ENCODE measurements at regions not wholly inside any gene's neighbourhood (a gene's known extent, or its start where the extent isn't known, plus 50 kb on each side); places are given as distances from the start of the nearest gene placed in this dataset.
A peak's percentile ranks its signal among the peaks of the same experiment; 100 is the strongest.

GRCh38 chrX:97740886-97741285 lies 857.2 kb downstream of the RPA4 start:
- DNase-seq (no peak), ATAC-seq (ENCODE audit: low read depth in 2 of 2) (no peak)
- Histone ChIP-seq H3K27ac (ENCODE audit: insufficient read depth, low read length, poor library complexity, severe bottlenecking) (no peak overlapping the region), H3K4me3 (ENCODE audit: low read depth, low read length) (no peak overlapping the region), H3K27me3 (ENCODE audit: control insufficient read depth, insufficient read depth, low read length) (no peaks in the 10 kb centered on the region), H3K9me3 (ENCODE audit: control insufficient read depth in 2 of 2, low read length in 2 of 2) (no peaks in the 10 kb centered on the region), H3K36me3 (ENCODE audit: control insufficient read depth, insufficient read depth, low read length) (no peaks in the 10 kb centered on the region), H3K4me1 (ENCODE audit: control insufficient read depth, insufficient read depth, low read length, poor library complexity, severe bottlenecking) (no peaks in the 10 kb centered on the region)
- peaks cover 0 to 4% (median 0%) of the 10 kb centered on the region in 7 donors for H3K9me3 Mint-ChIP-seq
- no peaks in the 10 kb centered on the region for H3K27me3 Mint-ChIP-seq
- no peak overlapping the region for H3K4me3 Mint-ChIP-seq
- no peak overlapping the region for H3K27ac Mint-ChIP-seq
- no peaks in the 10 kb centered on the region for H3K36me3 Mint-ChIP-seq
- no peaks in the 10 kb centered on the region for H3K4me1 Mint-ChIP-seq

GRCh38 chrX:97743014-97743413 lies 859.3 kb downstream of the RPA4 start:
- Histone ChIP-seq H3K36me3 (ENCODE audit: control insufficient read depth, insufficient read depth, low read length) (no peaks in the 10 kb centered on the region), H3K4me1 (ENCODE audit: control insufficient read depth, insufficient read depth, low read length, poor library complexity, severe bottlenecking) (no peaks in the 10 kb centered on the region), H3K27me3 (ENCODE audit: control insufficient read depth, insufficient read depth, low read length) (no peaks in the 10 kb centered on the region), H3K27ac (ENCODE audit: insufficient read depth, low read length, poor library complexity, severe bottlenecking) (no peak overlapping the region), H3K4me3 (ENCODE audit: low read depth, low read length) (no peak overlapping the region), H3K9me3 (ENCODE audit: control insufficient read depth in 2 of 2, low read length in 2 of 2) (no peaks in the 10 kb centered on the region)
- Mint-ChIP-seq H3K27me3 (peaks cover 4% of the 10 kb centered on the region), H3K9me3 (peaks cover 0 to 4% (median 0%) of the 10 kb centered on the region in 7 donors), H3K4me3 (no peak overlapping the region), H3K4me1 (no peaks in the 10 kb centered on the region), H3K36me3 (no peaks in the 10 kb centered on the region), H3K27ac (no peak overlapping the region)
- DNase-seq (peak in 1 of 3 donors; percentile 5), ATAC-seq (ENCODE audit: low read depth in 2 of 2) (no peak)

- no peak overlapping the region for H3K4me3 Mint-ChIP-seq
Observed at GRCh38 chrX:97747346-97747745, 863.6 kb downstream of the RPA4 start.

GRCh38 chrX:97751016-97751415 lies 867.3 kb downstream of the RPA4 start:
- H3K4me3 ChIP-seq (ENCODE audit: low read depth, low read length): no peak overlapping the region
- Mint-ChIP-seq H3K9me3 (peaks cover 0 to 1% (median 0%) of the 10 kb centered on the region in 7 donors), H3K4me1 (no peaks in the 10 kb centered on the region), H3K27ac (no peak overlapping the region), H3K36me3 (no peaks in the 10 kb centered on the region), H3K27me3 (peaks cover 4% of the 10 kb centered on the region), H3K4me3 (no peak overlapping the region)
- ATAC-seq (ENCODE audit: low read depth in 2 of 2) (no peak), DNase-seq (no peak)
- no peaks in the 10 kb centered on the region for H3K27me3 ChIP-seq (ENCODE audit: control insufficient read depth, insufficient read depth, low read length)
- H3K4me1 ChIP-seq (ENCODE audit: control insufficient read depth, insufficient read depth, low read length, poor library complexity, severe bottlenecking): no peaks in the 10 kb centered on the region
- no peaks in the 10 kb centered on the region for H3K9me3 ChIP-seq (ENCODE audit: control insufficient read depth in 2 of 2, low read length in 2 of 2)
- H3K36me3 ChIP-seq (ENCODE audit: control insufficient read depth, insufficient read depth, low read length): no peaks in the 10 kb centered on the region
- no peak overlapping the region for H3K27ac ChIP-seq (ENCODE audit: insufficient read depth, low read length, poor library complexity, severe bottlenecking)

More at GRCh38 chrX:97747346-97747745, 863.6 kb downstream of the RPA4 start:
- H3K36me3 Mint-ChIP-seq: no peaks in the 10 kb centered on the region
- DNase-seq (no peak), ATAC-seq (ENCODE audit: low read depth in 2 of 2) (no peak)
- no peaks in the 10 kb centered on the region for H3K27me3 ChIP-seq (ENCODE audit: control insufficient read depth, insufficient read depth, low read length)
- peaks cover 4% of the 10 kb centered on the region for H3K27me3 Mint-ChIP-seq
- H3K9me3 ChIP-seq (ENCODE audit: control insufficient read depth in 2 of 2, low read length in 2 of 2): no peaks in the 10 kb centered on the region
- H3K9me3 Mint-ChIP-seq: peaks cover 0 to 1% (median 0%) of the 10 kb centered on the region in 7 donors
- no peak overlapping the region for H3K27ac ChIP-seq (ENCODE audit: insufficient read depth, low read length, poor library complexity, severe bottlenecking)
- no peak overlapping the region for H3K27ac Mint-ChIP-seq
- H3K4me1 Mint-ChIP-seq: no peaks in the 10 kb centered on the region
- H3K4me3 ChIP-seq (ENCODE audit: low read depth, low read length): no peak overlapping the region
- no peaks in the 10 kb centered on the region for H3K36me3 ChIP-seq (ENCODE audit: control insufficient read depth, insufficient read depth, low read length)
- H3K4me1 ChIP-seq (ENCODE audit: control insufficient read depth, insufficient read depth, low read length, poor library complexity, severe bottlenecking): no peaks in the 10 kb centered on the region

- Histone ChIP-seq H3K4me1 (ENCODE audit: control insufficient read depth, insufficient read depth, low read length, poor library complexity, severe bottlenecking) (no peaks in the 10 kb centered on the region), H3K9me3 (ENCODE audit: control insufficient read depth in 2 of 2, low read length in 2 of 2) (no peaks in the 10 kb centered on the region), H3K4me3 (ENCODE audit: low read depth, low read length) (no peak overlapping the region), H3K27ac (ENCODE audit: insufficient read depth, low read length, poor library complexity, severe bottlenecking) (no peak overlapping the region), H3K27me3 (ENCODE audit: control insufficient read depth, insufficient read depth, low read length) (no peaks in the 10 kb centered on the region), H3K36me3 (ENCODE audit: control insufficient read depth, insufficient read depth, low read length) (no peaks in the 10 kb centered on the region)
- Mint-ChIP-seq H3K27ac (no peak overlapping the region), H3K9me3 (peaks cover 0 to 1% (median 0%) of the 10 kb centered on the region in 7 donors), H3K4me1 (no peaks in the 10 kb centered on the region), H3K36me3 (no peaks in the 10 kb centered on the region), H3K27me3 (no peaks in the 10 kb centered on the region), H3K4me3 (no peak overlapping the region)
- DNase-seq (no peak), ATAC-seq (ENCODE audit: low read depth in 2 of 2) (no peak)
Observed at GRCh38 chrX:97751735-97752134, 868.0 kb downstream of the RPA4 start.

GRCh38 chrX:97756879-97757278 lies 873.2 kb downstream of the RPA4 start:
- Histone ChIP-seq H3K27ac (ENCODE audit: insufficient read depth, low read length, poor library complexity, severe bottlenecking) (no peak overlapping the region), H3K4me1 (ENCODE audit: control insufficient read depth, insufficient read depth, low read length, poor library complexity, severe bottlenecking) (no peaks in the 10 kb centered on the region), H3K4me3 (ENCODE audit: low read depth, low read length) (no peak overlapping the region), H3K36me3 (ENCODE audit: control insufficient read depth, insufficient read depth, low read length) (no peaks in the 10 kb centered on the region), H3K9me3 (ENCODE audit: control insufficient read depth in 2 of 2, low read length in 2 of 2) (no peaks in the 10 kb centered on the region), H3K27me3 (ENCODE audit: control insufficient read depth, insufficient read depth, low read length) (no peaks in the 10 kb centered on the region)
- no peak for ATAC-seq (ENCODE audit: low read depth in 2 of 2)
- H3K27ac Mint-ChIP-seq: no peak overlapping the region
- H3K27me3 Mint-ChIP-seq: no peaks in the 10 kb centered on the region
- H3K4me3 Mint-ChIP-seq: no peak overlapping the region
- H3K4me1 Mint-ChIP-seq: no peaks in the 10 kb centered on the region
- H3K36me3 Mint-ChIP-seq: no peaks in the 10 kb centered on the region
- DNase-seq: no peak
- H3K9me3 Mint-ChIP-seq: peaks cover 0 to 2% (median 0%) of the 10 kb centered on the region in 7 donors

- no peak overlapping the region for H3K27ac Mint-ChIP-seq
- ATAC-seq (ENCODE audit: low read depth in 2 of 2): no peak
- no peak overlapping the region for H3K27ac ChIP-seq (ENCODE audit: insufficient read depth, low read length, poor library complexity, severe bottlenecking)
- H3K27me3 ChIP-seq (ENCODE audit: control insufficient read depth, insufficient read depth, low read length): no peaks in the 10 kb centered on the region
- H3K4me1 ChIP-seq (ENCODE audit: control insufficient read depth, insufficient read depth, low read length, poor library complexity, severe bottlenecking): no peaks in the 10 kb centered on the region
- no peak overlapping the region for H3K4me3 Mint-ChIP-seq
- H3K4me3 ChIP-seq (ENCODE audit: low read depth, low read length): no peak overlapping the region
- no peak for DNase-seq
- no peaks in the 10 kb centered on the region for H3K9me3 ChIP-seq (ENCODE audit: control insufficient read depth in 2 of 2, low read length in 2 of 2)
- H3K36me3 Mint-ChIP-seq: no peaks in the 10 kb centered on the region
- H3K4me1 Mint-ChIP-seq: no peaks in the 10 kb centered on the region
- peaks cover 0 to 2% (median 0%) of the 10 kb centered on the region in 7 donors for H3K9me3 Mint-ChIP-seq
- no peaks in the 10 kb centered on the region for H3K36me3 ChIP-seq (ENCODE audit: control insufficient read depth, insufficient read depth, low read length)
- H3K27me3 Mint-ChIP-seq: no peaks in the 10 kb centered on the region
Observed at GRCh38 chrX:97763391-97763790, 879.7 kb downstream of the RPA4 start.

- H3K4me3 ChIP-seq (ENCODE audit: low read depth, low read length): no peak overlapping the region
- Mint-ChIP-seq H3K9me3 (peaks cover 0 to under 1% (median 0%) of the 10 kb centered on the region in 7 donors), H3K27ac (no peak overlapping the region), H3K4me1 (no peaks in the 10 kb centered on the region), H3K36me3 (no peaks in the 10 kb centered on the region), H3K27me3 (no peaks in the 10 kb centered on the region), H3K4me3 (no peak overlapping the region)
- no peak overlapping the region for H3K27ac ChIP-seq (ENCODE audit: insufficient read depth, low read length, poor library complexity, severe bottlenecking)
- no peaks in the 10 kb centered on the region for H3K4me1 ChIP-seq (ENCODE audit: control insufficient read depth, insufficient read depth, low read length, poor library complexity, severe bottlenecking)
- H3K9me3 ChIP-seq (ENCODE audit: control insufficient read depth in 2 of 2, low read length in 2 of 2): no peaks in the 10 kb centered on the region
- H3K27me3 ChIP-seq (ENCODE audit: control insufficient read depth, insufficient read depth, low read length): no peaks in the 10 kb centered on the region
- no peak for DNase-seq
- no peak for ATAC-seq (ENCODE audit: low read depth in 2 of 2)
- H3K36me3 ChIP-seq (ENCODE audit: control insufficient read depth, insufficient read depth, low read length): no peaks in the 10 kb centered on the region
Observed at GRCh38 chrX:97763981-97764380, 880.3 kb downstream of the RPA4 start.

All from CD4-positive, CD25-positive, alpha-beta regulatory T cell (primary cell).